ENCODE measurements at regions not wholly inside any gene's neighbourhood (a gene's known extent, or its start where the extent isn't known, plus 50 kb on each side); places are given as distances from the start of the nearest gene placed in this dataset.

DNA sequence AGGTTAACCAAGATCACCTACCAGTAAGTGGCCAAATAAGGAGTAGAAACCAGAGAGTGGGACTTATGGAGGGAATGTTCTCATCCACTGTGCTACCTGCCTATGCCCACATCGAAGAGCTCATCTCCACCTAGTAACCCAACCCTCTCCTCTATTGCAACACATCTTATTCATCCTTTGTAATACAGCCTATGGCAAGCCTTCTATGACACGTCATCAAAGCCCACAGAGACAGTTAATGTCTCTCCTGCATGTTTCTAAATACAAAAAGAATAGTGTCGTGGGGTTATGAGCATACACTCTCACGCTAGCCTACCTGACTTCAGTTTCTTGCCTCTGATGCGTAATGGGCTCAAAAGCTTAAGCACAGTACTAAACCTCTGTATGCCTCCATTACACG, 1158.1 kb upstream of the TENM4 start:
- Histone ChIP-seq H2AK9ac (replicated peaks; ENCODE audit: low read depth, low read length, poor library complexity) (no peak overlapping the region), H3K23ac (ENCODE audit: low read depth, low read length) (no peak overlapping the region), H3K27ac (ENCODE audit: insufficient read depth, low read length) (no peak overlapping the region), H4K8ac (ENCODE audit: low read depth in 2 of 2, low read length in 2 of 2) (no peak overlapping the region), H4K20me1 (ENCODE audit: insufficient read depth, low read length) (no peaks in the 10 kb centered on the region), H3K4ac (ENCODE audit: low read depth, low read length) (no peak overlapping the region), H3K79me1 (ENCODE audit: low read depth in 1 of 2, low read length in 2 of 2) (no peaks in the 10 kb centered on the region), H2AFZ (replicated peaks; ENCODE audit: low read length, poor library complexity) (no peak overlapping the region), H3K4me3 (ENCODE audit: insufficient read depth, low read depth, low read length) (no peak overlapping the region), H2BK20ac (ENCODE audit: low read depth, low read length) (no peak overlapping the region), H2AK5ac (ENCODE audit: low read depth, low read length) (no peak overlapping the region), H3K36me3 (ENCODE audit: control insufficient read depth, insufficient read depth, low read length) (no peaks in the 10 kb centered on the region), H3K56ac (ENCODE audit: extremely low read depth, insufficient read depth, low read length) (no peak overlapping the region), H3K27me3 (ENCODE audit: control insufficient read depth, insufficient read depth, low read length) (no peaks in the 10 kb centered on the region), H2BK5ac (ENCODE audit: low read depth, low read length, poor library complexity, severe bottlenecking) (no peak overlapping the region), H3K9me3 (ENCODE audit: control insufficient read depth, insufficient read depth, low read length) (no peaks in the 10 kb centered on the region; the same call in 1 of the 2 replicates), H3K14ac (replicated peaks; ENCODE audit: low read depth, low read length) (no peak overlapping the region), H2BK120ac (ENCODE audit: low read depth, low read length) (no peak overlapping the region), H4K5ac (ENCODE audit: low read depth, low read length) (no peak overlapping the region), H4K91ac (ENCODE audit: insufficient read depth, low read depth, low read length) (no peak overlapping the region), H3K4me1 (ENCODE audit: control insufficient read depth, insufficient read depth, low read length) (no peaks in the 10 kb centered on the region), H2BK15ac (ENCODE audit: low read depth, low read length) (no peak overlapping the region), H3K18ac (ENCODE audit: low read depth, low read length) (no peak overlapping the region), H3K9ac (ENCODE audit: low read depth, low read length) (no peak overlapping the region), H3K4me2 (ENCODE audit: low read depth, low read length) (no peak overlapping the region), H3K9me1 (ENCODE audit: insufficient read depth, low read length) (no peaks in the 10 kb centered on the region)
- DNase-seq (no peak), ATAC-seq (ENCODE audit: low read depth) (no peak)
- POLR2A ChIA-PET (ENCODE audit: unreplicated experiment) = no interaction called here
- in situ Hi-C loops (cut with MboI; ENCODE audit: low sequenced_read_pairs) = no loop called here
- dilution Hi-C loops (cut with HindIII; ENCODE audit: low sequenced_read_pairs, unreplicated experiment) = no loop called here
- 92% methylated on average over 2 of the region's 6 CpGs; no CpG with 5 or more reads in 1 of the 2 experiments for WGBS, 2 experiments (ENCODE audit: extremely low coverage in 2 of 2, insufficient read length in 1 of 2)
- CTCF ChIA-PET = no interaction called here
- TF ChIP-seq CTCF (conservative IDR thresholded peaks at IDR 0.05; ENCODE audit: low read depth, low read length) = no peak
- TF ChIP-seq RFX5 (IDR thresholded peaks at IDR 0.05; ENCODE audit: low read depth, low read length) = no peak
- TF ChIP-seq, protein P1, sequence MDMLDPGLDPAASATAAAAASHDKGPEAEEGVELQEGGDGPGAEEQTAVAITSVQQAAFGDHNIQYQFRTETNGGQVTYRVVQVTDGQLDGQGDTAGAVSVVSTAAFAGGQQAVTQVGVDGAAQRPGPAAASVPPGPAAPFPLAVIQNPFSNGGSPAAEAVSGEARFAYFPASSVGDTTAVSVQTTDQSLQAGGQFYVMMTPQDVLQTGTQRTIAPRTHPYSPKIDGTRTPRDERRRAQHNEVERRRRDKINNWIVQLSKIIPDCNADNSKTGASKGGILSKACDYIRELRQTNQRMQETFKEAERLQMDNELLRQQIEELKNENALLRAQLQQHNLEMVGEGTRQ (IDR thresholded peaks at IDR 0.05; ENCODE audit: low read depth, low read length) = no peak
- TF ChIP-seq RAD21 (IDR thresholded peaks at IDR 0.05; ENCODE audit: low read length) = no peak
- TF ChIP-seq MAFK (IDR thresholded peaks at IDR 0.05; ENCODE audit: low read depth, low read length) = no peak
- TF ChIP-seq NFE2L2 (IDR thresholded peaks at IDR 0.05; ENCODE audit: low read depth, low read length) = no peak
- no peak for TF ChIP-seq RCOR1 (IDR thresholded peaks at IDR 0.05; ENCODE audit: insufficient replicate concordance, low read length)
- TF ChIP-seq MAZ (IDR thresholded peaks at IDR 0.05; ENCODE audit: borderline replicate concordance, low read depth, low read length) = no peak
- TF ChIP-seq CHD1 (IDR thresholded peaks at IDR 0.05; ENCODE audit: low read depth, low read length) = no peak
- BruUV-seq (replicated peaks) = no TSS peak
- intact Hi-C loops (cut with micrococcal nuclease) = no loop called here
